A549 (cell line): ENCODE measurements at regions not wholly inside any gene's neighbourhood (a gene's known extent, or its start where the extent isn't known, plus 50 kb on each side); places are given as distances from the start of the nearest gene placed in this dataset.

Experiments
- ATAC-seq, 2 experiments: fragments of 200-7000 bp in 1 of 2; fragments of >200 bp in 1 of 2; cut with Nextera tagmentation in 1 of 2; cut with Tn5 transposase in 1 of 2; 3 replicates each; pipeline versions ENCODE4 v1.8.0 to v1.9.1; 2018 to 2020; ENCODE audit warnings: mild to moderate bottlenecking in 1 of 2, moderate library complexity in 1 of 2
- CTCF ChIA-PET: fragments of 300-600 bp; sonication (Branson Sonifier 250); formaldehyde crosslinking; extraction: SDS; loops from one replicate; lab custom pipeline; 2021; ENCODE audit warnings: antibody characterized with exemption, inconsistent platforms; lab: Yijun Ruan, JAX
- POLR2A ChIA-PET: fragments of 350-600 bp; formaldehyde crosslinking; extraction: SDS; loops from one replicate; lab custom pipeline; 2021; ENCODE audit warnings: antibody characterized with exemption, inconsistent platforms; lab: Yijun Ruan, JAX
- DNase-seq, 2 experiments: peaks; one replicate each; pipeline versions ENCODE4 v3.0.0 to v3.0.0-alpha.2; 2011 to 2016; ENCODE audit warnings: low read depth in 1 of 2, low spot score in 1 of 2
- FAIRE-seq: peaks from 2 replicates; lab custom pipeline; 2011; peaks lifted over from hg19 to GRCh38; lab: Jason Lieb, UNC
- H3K27ac ChIP-seq, 2 experiments: fragments of >200 bp; sonication (Bioruptor Twin); formaldehyde crosslinking; 3 replicates each; pipeline ENCODE4 v1.5.1; 2016 to 2017
- H3K4me1 ChIP-seq: fragments of >200 bp; sonication (Bioruptor Twin); formaldehyde crosslinking; 3 replicates; pipeline ENCODE4 v1.6.1; 2016
- H3K4me2 ChIP-seq: fragments of >200 bp; sonication (Bioruptor Twin); formaldehyde crosslinking; 3 replicates; pipeline ENCODE4 v1.6.1; 2016
- H3K4me3 ChIP-seq: fragments of >200 bp; sonication (Bioruptor Twin); formaldehyde crosslinking; 3 replicates; pipeline ENCODE4 v1.5.1; 2016
- H3K9me3 ChIP-seq: fragments of >200 bp; sonication (Bioruptor Twin); formaldehyde crosslinking; 3 replicates; pipeline ENCODE4 v1.6.1; 2016
- CBX2 ChIP-seq: fragments of 200-600 bp; sonication (generic); IDR thresholded peaks from 2 replicates; pipeline ENCODE4 v1.6.1; 2016; ENCODE audit warnings: low read depth, mild to moderate bottlenecking, borderline replicate concordance
- EHMT2 ChIP-seq: fragments of 200-600 bp; sonication (generic); IDR thresholded peaks from 2 replicates; pipeline ENCODE4 v1.6.1; 2016; ENCODE audit warnings: antibody characterized with exemption, low read depth, mild to moderate bottlenecking, moderate library complexity
- ESRRA ChIP-seq: fragments of 150-350 bp; IDR thresholded peaks from 2 replicates; pipeline ENCODE4 v1.6.1; 2014; ENCODE audit warnings: mild to moderate bottlenecking, low read length, borderline replicate concordance
- FOSB ChIP-seq: fragments of 250-450 bp; sonication (Bioruptor Pico); IDR thresholded peaks from 2 replicates; pipeline ENCODE4 v1.5.0; 2020; ENCODE audit warnings: mild to moderate bottlenecking, moderate library complexity
- GATA3 ChIP-seq: IDR thresholded peaks from 2 replicates; pipeline ENCODE4 v1.6.1; 2012; ENCODE audit warnings: borderline replicate concordance
- HDAC2 ChIP-seq: fragments of 200-600 bp; sonication (generic); IDR thresholded peaks from 2 replicates; pipeline ENCODE4 v1.6.1; 2016
- HEYL ChIP-seq: fragments of 250-450 bp; sonication (Bioruptor Pico); IDR thresholded peaks from 2 replicates; pipeline ENCODE4 v1.8.0; 2021; ENCODE audit warnings: mild to moderate bottlenecking, moderate library complexity
- KDM1A ChIP-seq: fragments of 200-600 bp; sonication (generic); IDR thresholded peaks from 2 replicates; pipeline ENCODE4 v1.6.1; 2016; ENCODE audit warnings: low read depth, mild to moderate bottlenecking
- MAZ ChIP-seq: fragments of 150-350 bp; IDR thresholded peaks from 2 replicates; pipeline ENCODE4 v1.6.1; 2014; ENCODE audit warnings: antibody characterized with exemption, low read depth, low read length, borderline replicate concordance
- MYC ChIP-seq: IDR thresholded peaks from 2 replicates; pipeline ENCODE4 v1.6.1; 2012; ENCODE audit warnings: mild to moderate bottlenecking, inconsistent platforms, low read length, improper control_type of control experiment, borderline replicate concordance
- NR3C1 ChIP-seq: fragments of >200 bp; sonication (Bioruptor Twin); formaldehyde crosslinking; IDR thresholded peaks from 3 replicates; pipeline ENCODE4 v1.6.1; 2017
- PHF8 ChIP-seq: fragments of 200-600 bp; sonication (generic); IDR thresholded peaks from 2 replicates; pipeline ENCODE4 v1.6.1; 2016; ENCODE audit warnings: low read depth, mild to moderate bottlenecking, antibody characterized with exemption, moderate library complexity, borderline replicate concordance
- POLR2A ChIP-seq: IDR thresholded peaks from 2 replicates; pipeline ENCODE4 v1.6.1; 2012; ENCODE audit warnings: mild to moderate bottlenecking, low read length
- POLR2AphosphoS2 ChIP-seq: conservative IDR thresholded peaks from 2 replicates; pipeline ENCODE4 v1.6.1; 2012; ENCODE audit warnings: low read length, improper control_type of control experiment, inconsistent platforms
- RAD21 ChIP-seq, 2 experiments: fragments of >200 bp in 1 of 2; sonication (Bioruptor Twin) in 1 of 2; formaldehyde crosslinking in 1 of 2; IDR thresholded peaks in 1 of 2; conservative IDR thresholded peaks in 1 of 2; 2 replicates in 1 of 2; 3 replicates in 1 of 2; pipeline ENCODE4 v1.6.1; 2012 to 2018; ENCODE audit warnings: inconsistent platforms in 1 of 2
- RCOR1 ChIP-seq: fragments of 150-350 bp; IDR thresholded peaks from 2 replicates; pipeline ENCODE4 v1.6.1; 2014; ENCODE audit warnings: antibody characterized with exemption, low read length, low read depth
- RFX5 ChIP-seq: fragments of 450-650 bp; IDR thresholded peaks from 2 replicates; pipeline ENCODE4 v1.7.1; 2014; ENCODE audit warnings: antibody characterized with exemption, mild to moderate bottlenecking, moderate library complexity
- SMC3 ChIP-seq: fragments of >200 bp; sonication (Bioruptor Twin); formaldehyde crosslinking; IDR thresholded peaks from 3 replicates; pipeline ENCODE4 v1.6.1; 2018; ENCODE audit warnings: inconsistent platforms
- SREBF2 ChIP-seq: fragments of 450-650 bp; IDR thresholded peaks from 2 replicates; pipeline ENCODE4 v1.6.1; 2014; ENCODE audit warnings: mild to moderate bottlenecking, moderate library complexity
- TP53 ChIP-seq: fragments of 250-450 bp; sonication (Bioruptor Pico); IDR thresholded peaks from 2 replicates; pipeline ENCODE4 v1.5.0; 2021; ENCODE audit warnings: mild to moderate bottlenecking, moderate library complexity
- ZFP36 ChIP-seq: fragments of 450-650 bp; IDR thresholded peaks from 2 replicates; pipeline ENCODE4 v1.6.1; 2014; ENCODE audit warnings: borderline replicate concordance; ENCODE audit not compliant: partially characterized antibody
- WGBS: methylation state at CpG from one replicate; pipeline ENCODE4 v1.1.6; 2017; ENCODE audit errors: missing lambda C conversion rate; 5-methylcytosine and 5-hydroxymethylcytosine counted together
- TF ChIP-seq, protein P1 (sequence below): IDR thresholded peaks from 2 replicates; pipeline ENCODE4 v1.6.1; 2012; ENCODE audit warnings: low read depth, borderline replicate concordance
- TF ChIP-seq, protein P2 (sequence below): fragments of >200 bp; sonication (Bioruptor Twin); formaldehyde crosslinking; IDR thresholded peaks from 3 replicates; pipeline ENCODE4 v1.5.1; 2016
- TF ChIP-seq, protein P3 (sequence below): fragments of >200 bp; sonication (Bioruptor Twin); formaldehyde crosslinking; IDR thresholded peaks from 2 replicates; pipeline ENCODE4 v1.6.1; 2016
- TF ChIP-seq, protein P4 (sequence below): IDR thresholded peaks from 2 replicates; pipeline ENCODE4 v1.6.1; 2012
- TF ChIP-seq, protein P5 (sequence below): fragments of >200 bp; sonication (Bioruptor Twin); formaldehyde crosslinking; IDR thresholded peaks from 3 replicates; pipeline ENCODE4 v1.6.1; 2016

DNA sequence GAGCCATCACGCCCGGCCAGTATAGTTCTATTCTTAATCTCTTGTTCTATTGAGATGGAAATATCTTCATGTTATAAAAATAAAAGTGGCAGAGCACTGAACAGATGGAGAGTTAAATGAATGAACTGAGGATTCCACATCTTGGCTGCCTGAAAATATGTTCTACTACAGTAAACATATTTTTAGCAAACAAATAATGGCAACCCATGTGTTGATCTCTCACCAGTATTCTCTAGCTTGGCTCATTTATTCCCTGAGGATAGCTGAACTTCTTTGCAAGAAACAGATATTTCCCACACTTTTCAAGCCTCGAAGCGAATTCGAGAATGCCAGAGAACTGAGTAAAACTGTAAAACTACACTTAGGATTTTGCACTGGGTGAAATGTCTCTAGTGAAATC is 58.9 kb downstream of the DIRAS3 start:
- ATAC-seq (no peak), DNase-seq (no peak), FAIRE-seq (no peak)
- H3K4me1 ChIP-seq: peaks cover 18% of the 10 kb centered on the region
- H3K9me3 ChIP-seq: peaks cover 12% of the 10 kb centered on the region
- no peak overlapping the region for H3K4me2 ChIP-seq
- TF ChIP-seq SREBF2: no peak
- no peak for TF ChIP-seq RAD21 (conservative IDR thresholded peaks at IDR 0.05 in 1 of 2, IDR thresholded peaks at IDR 0.05 in 1 of 2)
- no peak for TF ChIP-seq RCOR1
- no peak for TF ChIP-seq MAZ
- TF ChIP-seq KDM1A: no peak
- TF ChIP-seq GATA3: no peak
- no peak for TF ChIP-seq PHF8
- TF ChIP-seq RFX5: no peak
- TF ChIP-seq, protein P1, sequence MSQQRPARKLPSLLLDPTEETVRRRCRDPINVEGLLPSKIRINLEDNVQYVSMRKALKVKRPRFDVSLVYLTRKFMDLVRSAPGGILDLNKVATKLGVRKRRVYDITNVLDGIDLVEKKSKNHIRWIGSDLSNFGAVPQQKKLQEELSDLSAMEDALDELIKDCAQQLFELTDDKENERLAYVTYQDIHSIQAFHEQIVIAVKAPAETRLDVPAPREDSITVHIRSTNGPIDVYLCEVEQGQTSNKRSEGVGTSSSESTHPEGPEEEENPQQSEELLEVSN: no peak
- TF ChIP-seq ZFP36: no peak
- TF ChIP-seq EHMT2: no peak
- TF ChIP-seq POLR2A: no peak
- TF ChIP-seq, protein P2, sequence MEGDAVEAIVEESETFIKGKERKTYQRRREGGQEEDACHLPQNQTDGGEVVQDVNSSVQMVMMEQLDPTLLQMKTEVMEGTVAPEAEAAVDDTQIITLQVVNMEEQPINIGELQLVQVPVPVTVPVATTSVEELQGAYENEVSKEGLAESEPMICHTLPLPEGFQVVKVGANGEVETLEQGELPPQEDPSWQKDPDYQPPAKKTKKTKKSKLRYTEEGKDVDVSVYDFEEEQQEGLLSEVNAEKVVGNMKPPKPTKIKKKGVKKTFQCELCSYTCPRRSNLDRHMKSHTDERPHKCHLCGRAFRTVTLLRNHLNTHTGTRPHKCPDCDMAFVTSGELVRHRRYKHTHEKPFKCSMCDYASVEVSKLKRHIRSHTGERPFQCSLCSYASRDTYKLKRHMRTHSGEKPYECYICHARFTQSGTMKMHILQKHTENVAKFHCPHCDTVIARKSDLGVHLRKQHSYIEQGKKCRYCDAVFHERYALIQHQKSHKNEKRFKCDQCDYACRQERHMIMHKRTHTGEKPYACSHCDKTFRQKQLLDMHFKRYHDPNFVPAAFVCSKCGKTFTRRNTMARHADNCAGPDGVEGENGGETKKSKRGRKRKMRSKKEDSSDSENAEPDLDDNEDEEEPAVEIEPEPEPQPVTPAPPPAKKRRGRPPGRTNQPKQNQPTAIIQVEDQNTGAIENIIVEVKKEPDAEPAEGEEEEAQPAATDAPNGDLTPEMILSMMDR: no peak
- no peak for TF ChIP-seq NR3C1
- TF ChIP-seq SMC3: no peak
- TF ChIP-seq, protein P3, sequence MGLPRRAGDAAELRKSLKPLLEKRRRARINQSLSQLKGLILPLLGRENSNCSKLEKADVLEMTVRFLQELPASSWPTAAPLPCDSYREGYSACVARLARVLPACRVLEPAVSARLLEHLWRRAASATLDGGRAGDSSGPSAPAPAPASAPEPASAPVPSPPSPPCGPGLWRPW: no peak
- no peak for TF ChIP-seq HDAC2
- no peak for TF ChIP-seq CBX2
- TF ChIP-seq, protein P4, sequence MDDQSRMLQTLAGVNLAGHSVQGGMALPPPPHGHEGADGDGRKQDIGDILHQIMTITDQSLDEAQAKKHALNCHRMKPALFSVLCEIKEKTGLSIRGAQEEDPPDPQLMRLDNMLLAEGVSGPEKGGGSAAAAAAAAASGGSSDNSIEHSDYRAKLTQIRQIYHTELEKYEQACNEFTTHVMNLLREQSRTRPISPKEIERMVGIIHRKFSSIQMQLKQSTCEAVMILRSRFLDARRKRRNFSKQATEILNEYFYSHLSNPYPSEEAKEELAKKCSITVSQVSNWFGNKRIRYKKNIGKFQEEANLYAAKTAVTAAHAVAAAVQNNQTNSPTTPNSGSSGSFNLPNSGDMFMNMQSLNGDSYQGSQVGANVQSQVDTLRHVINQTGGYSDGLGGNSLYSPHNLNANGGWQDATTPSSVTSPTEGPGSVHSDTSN: no peak
- TF ChIP-seq TP53 (CRISPR knock-in tag): no peak
- ChIA-PET CTCF (no interaction called here), POLR2A (no interaction called here)
- no peak overlapping the region for H3K4me3 ChIP-seq
- H3K27ac ChIP-seq: peak overlapping the region in 1 of 2 experiments; percentile 41; a peak in 1 of 6 replicates
- WGBS: 95% methylated on average over 5 of the region's 5 CpGs

DNA sequence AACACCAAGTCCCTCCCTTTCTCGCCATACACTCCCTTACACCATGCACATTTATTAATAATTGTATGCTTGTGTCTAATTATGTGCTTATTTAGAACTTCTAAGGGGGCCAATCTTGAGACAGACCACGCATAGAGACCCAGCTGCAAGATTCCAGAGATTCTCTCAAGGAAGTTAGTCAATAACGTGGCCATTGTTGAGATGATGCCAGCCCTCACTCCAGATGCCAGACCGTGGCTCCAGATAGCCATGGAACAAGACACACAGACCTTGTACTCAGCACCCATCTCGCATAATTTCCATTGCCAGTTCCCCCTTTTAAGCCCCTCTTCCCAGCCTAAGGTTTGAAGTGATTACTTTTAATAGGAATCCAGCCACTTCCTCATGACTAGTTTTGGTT is 62.4 kb downstream of the DIRAS3 start:
- ChIA-PET CTCF (no interaction called here), POLR2A (interaction anchor here (1.1 kb wide), 1 partner anchor 9 kb away, joined by 8 read pairs; no protein-coding TSS in a partner anchor)
- peaks cover 21% of the 10 kb centered on the region for H3K4me1 ChIP-seq
- peaks cover 12% of the 10 kb centered on the region for H3K9me3 ChIP-seq
- H3K27ac ChIP-seq: peak overlapping the region; percentile 76 to 95
- DNase-seq (no peak), ATAC-seq (peak; percentile 22 to 40; a peak in 2 of 6 replicates), FAIRE-seq (no peak)
- H3K4me2 ChIP-seq: peak overlapping the region; percentile 19; the same call in 1 of the 3 replicates
- no peak overlapping the region for H3K4me3 ChIP-seq
- TF ChIP-seq NR3C1 (no peak), KDM1A (no peak), ESRRA (no peak), EHMT2 (no peak), TP53 (CRISPR knock-in tag) (no peak), CBX2 (no peak), POLR2AphosphoS2 (no peak), FOSB (no peak), MYC (no peak), SMC3 (no peak), HEYL (CRISPR knock-in tag) (no peak)
- TF ChIP-seq, protein P5, sequence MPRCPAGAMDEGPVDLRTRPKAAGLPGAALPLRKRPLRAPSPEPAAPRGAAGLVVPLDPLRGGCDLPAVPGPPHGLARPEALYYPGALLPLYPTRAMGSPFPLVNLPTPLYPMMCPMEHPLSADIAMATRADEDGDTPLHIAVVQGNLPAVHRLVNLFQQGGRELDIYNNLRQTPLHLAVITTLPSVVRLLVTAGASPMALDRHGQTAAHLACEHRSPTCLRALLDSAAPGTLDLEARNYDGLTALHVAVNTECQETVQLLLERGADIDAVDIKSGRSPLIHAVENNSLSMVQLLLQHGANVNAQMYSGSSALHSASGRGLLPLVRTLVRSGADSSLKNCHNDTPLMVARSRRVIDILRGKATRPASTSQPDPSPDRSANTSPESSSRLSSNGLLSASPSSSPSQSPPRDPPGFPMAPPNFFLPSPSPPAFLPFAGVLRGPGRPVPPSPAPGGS: no peak
- 83% methylated on average over 5 of the region's 5 CpGs for WGBS
